ENCODE measurements at regions not wholly inside any gene's neighbourhood (a gene's known extent, or its start where the extent isn't known, plus 50 kb on each side); places are given as distances from the start of the nearest gene placed in this dataset.

DNA sequence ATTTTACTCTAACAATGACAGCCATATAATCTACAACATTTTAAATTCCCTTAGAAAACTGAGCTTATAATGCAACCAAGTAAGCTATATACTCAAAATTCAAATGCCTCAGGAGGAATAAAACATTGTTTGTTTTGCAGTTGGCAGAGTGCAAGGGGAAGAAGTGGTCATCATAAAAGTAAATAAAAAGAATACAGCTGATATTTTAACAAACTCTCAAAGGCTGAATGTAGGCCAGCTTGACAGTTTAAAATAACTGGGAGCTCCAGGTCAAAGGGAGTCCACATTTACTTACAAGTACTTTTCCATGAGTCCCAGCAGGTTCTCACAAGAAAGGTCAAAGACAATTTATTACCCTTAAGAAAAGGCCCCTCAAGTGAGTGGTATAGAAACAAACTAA lies 589.8 kb downstream of the BCKDHB start:
- ChIA-PET RAD21 (ENCODE audit: low non-redundant PET in 1 of 2, low total read pairs in 2 of 2, uncharacterized antibody in 2 of 2, unreplicated experiment in 2 of 2) (no interaction called here), CTCF (no interaction called here), POLR2A (no interaction called here)
- no peak for DNase-seq (ENCODE audit: low read depth, low spot score)
- intact Hi-C loops (cut with micrococcal nuclease) = no loop called here
- Histone ChIP-seq H3K36me3 (ENCODE audit: control insufficient read depth in 1 of 2, insufficient read depth in 2 of 2, low read length in 2 of 2) (no peaks in the 10 kb centered on the region), H3K79me2 (ENCODE audit: insufficient read depth, low read length) (no peaks in the 10 kb centered on the region), H3K27me3 (ENCODE audit: insufficient read depth, low read length) (no peaks in the 10 kb centered on the region), H3K9ac (ENCODE audit: low read length) (no peak overlapping the region), H3K27ac (ENCODE audit: low read depth, low read length) (no peak overlapping the region), H4K20me1 (ENCODE audit: insufficient read depth) (no peaks in the 10 kb centered on the region), H3K4me1 (ENCODE audit: control insufficient read depth in 1 of 2, insufficient read depth in 2 of 2, low read length in 2 of 2) (no peaks in the 10 kb centered on the region), H3K9me3 (ENCODE audit: control insufficient read depth in 1 of 2, insufficient read depth in 1 of 2, low read depth in 1 of 2, low read length in 2 of 2) (no peaks in the 10 kb centered on the region; a peak in 2 of 4 replicates), H3K4me2 (ENCODE audit: low read length) (no peak overlapping the region), H3K9me2 (ENCODE audit: insufficient read depth) (no peaks in the 10 kb centered on the region), H3K4me3 (replicated peaks in 1 of 2; ENCODE audit: low read depth in 1 of 2, low read length in 2 of 2) (no peak overlapping the region), H2AFZ (ENCODE audit: low read depth, low read length, poor library complexity, severe bottlenecking) (no peak overlapping the region)
- no TSS peak for BruUV-seq (replicated peaks)
- TF ChIP-seq EZH2phosphoT487 (IDR thresholded peaks at IDR 0.05; ENCODE audit: borderline replicate concordance) = no peak
- TF ChIP-seq, protein P1, sequence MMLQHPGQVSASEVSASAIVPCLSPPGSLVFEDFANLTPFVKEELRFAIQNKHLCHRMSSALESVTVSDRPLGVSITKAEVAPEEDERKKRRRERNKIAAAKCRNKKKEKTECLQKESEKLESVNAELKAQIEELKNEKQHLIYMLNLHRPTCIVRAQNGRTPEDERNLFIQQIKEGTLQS (IDR thresholded peaks at IDR 0.05) = no peak
- no peak for TF ChIP-seq SIN3A (IDR thresholded peaks at IDR 0.05; ENCODE audit: low read depth)
- no peak for TF ChIP-seq ELF1 (IDR thresholded peaks at IDR 0.05; ENCODE audit: borderline replicate concordance, low read depth)
- TF ChIP-seq, protein P2, sequence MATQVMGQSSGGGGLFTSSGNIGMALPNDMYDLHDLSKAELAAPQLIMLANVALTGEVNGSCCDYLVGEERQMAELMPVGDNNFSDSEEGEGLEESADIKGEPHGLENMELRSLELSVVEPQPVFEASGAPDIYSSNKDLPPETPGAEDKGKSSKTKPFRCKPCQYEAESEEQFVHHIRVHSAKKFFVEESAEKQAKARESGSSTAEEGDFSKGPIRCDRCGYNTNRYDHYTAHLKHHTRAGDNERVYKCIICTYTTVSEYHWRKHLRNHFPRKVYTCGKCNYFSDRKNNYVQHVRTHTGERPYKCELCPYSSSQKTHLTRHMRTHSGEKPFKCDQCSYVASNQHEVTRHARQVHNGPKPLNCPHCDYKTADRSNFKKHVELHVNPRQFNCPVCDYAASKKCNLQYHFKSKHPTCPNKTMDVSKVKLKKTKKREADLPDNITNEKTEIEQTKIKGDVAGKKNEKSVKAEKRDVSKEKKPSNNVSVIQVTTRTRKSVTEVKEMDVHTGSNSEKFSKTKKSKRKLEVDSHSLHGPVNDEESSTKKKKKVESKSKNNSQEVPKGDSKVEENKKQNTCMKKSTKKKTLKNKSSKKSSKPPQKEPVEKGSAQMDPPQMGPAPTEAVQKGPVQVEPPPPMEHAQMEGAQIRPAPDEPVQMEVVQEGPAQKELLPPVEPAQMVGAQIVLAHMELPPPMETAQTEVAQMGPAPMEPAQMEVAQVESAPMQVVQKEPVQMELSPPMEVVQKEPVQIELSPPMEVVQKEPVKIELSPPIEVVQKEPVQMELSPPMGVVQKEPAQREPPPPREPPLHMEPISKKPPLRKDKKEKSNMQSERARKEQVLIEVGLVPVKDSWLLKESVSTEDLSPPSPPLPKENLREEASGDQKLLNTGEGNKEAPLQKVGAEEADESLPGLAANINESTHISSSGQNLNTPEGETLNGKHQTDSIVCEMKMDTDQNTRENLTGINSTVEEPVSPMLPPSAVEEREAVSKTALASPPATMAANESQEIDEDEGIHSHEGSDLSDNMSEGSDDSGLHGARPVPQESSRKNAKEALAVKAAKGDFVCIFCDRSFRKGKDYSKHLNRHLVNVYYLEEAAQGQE (IDR thresholded peaks at IDR 0.05; ENCODE audit: low read depth) = no peak
- no peak for TF ChIP-seq RAD21 (IDR thresholded peaks at IDR 0.05; ENCODE audit: low read depth)
- TF ChIP-seq ZBTB33 (IDR thresholded peaks at IDR 0.05; ENCODE audit: extremely low read depth, insufficient replicate concordance, low read length) = no peak
- TF ChIP-seq POLR2A (IDR thresholded peaks at IDR 0.05; ENCODE audit: borderline replicate concordance, extremely low read depth, insufficient read depth, insufficient read length) = no peak
- no peak for TF ChIP-seq CTCF (IDR thresholded peaks at IDR 0.05 in 2 of 3, conservative IDR thresholded peaks at IDR 0.05 in 1 of 3; ENCODE audit: borderline replicate concordance in 1 of 3, insufficient read depth in 1 of 3, low read depth in 2 of 3, low read length in 2 of 3)
- no peak for TF ChIP-seq ZFX (IDR thresholded peaks at IDR 0.05)
- no peak for TF ChIP-seq SRF (IDR thresholded peaks at IDR 0.05; ENCODE audit: low read depth)
- no peak for TF ChIP-seq EZH2 (IDR thresholded peaks at IDR 0.05)
- no peak for TF ChIP-seq FOSL1 (IDR thresholded peaks at IDR 0.05; ENCODE audit: low read depth)
- no peak for TF ChIP-seq CBX3 (IDR thresholded peaks at IDR 0.05; ENCODE audit: low read depth)
- no peak for TF ChIP-seq CEBPB (IDR thresholded peaks at IDR 0.05; ENCODE audit: low read depth)
- ATAC-seq = no peak
